Stimulated activated CD8-positive, alpha-beta memory T cell treated with anti-CD3 and anti-CD28 coated beads, Interleukin-4, amount 100 ng/mL, for 48 hours (primary cell): ENCODE measurements at regions not wholly inside any gene's neighbourhood (a gene's known extent, or its start where the extent isn't known, plus 50 kb on each side); places are given as distances from the start of the nearest gene placed in this dataset.

Experiments used
- DNase-seq: peaks from one replicate; pipeline ENCODE4 v3.0.0-alpha.2; 2020

DNA sequence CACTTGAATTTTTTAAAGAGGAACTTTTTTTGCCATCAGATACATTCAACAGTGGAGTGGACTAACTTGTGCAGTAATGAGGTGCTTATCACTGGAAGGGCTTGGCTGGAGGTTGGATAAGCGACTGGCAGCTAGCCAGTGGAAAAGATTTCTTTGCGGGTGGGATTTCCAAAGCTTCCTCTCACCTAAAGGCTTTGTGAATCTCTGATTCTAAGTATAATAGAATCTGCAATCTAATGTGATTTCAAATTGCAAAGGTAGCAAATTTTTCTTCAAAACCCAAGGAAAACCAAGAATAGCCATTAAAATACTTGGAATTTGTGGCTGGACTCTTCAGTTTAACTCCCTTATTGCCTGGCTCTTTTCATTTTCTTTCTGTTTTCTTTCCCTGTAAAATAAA, 460.4 kb upstream of the MARCKS start:
- DNase-seq: no peak

DNA sequence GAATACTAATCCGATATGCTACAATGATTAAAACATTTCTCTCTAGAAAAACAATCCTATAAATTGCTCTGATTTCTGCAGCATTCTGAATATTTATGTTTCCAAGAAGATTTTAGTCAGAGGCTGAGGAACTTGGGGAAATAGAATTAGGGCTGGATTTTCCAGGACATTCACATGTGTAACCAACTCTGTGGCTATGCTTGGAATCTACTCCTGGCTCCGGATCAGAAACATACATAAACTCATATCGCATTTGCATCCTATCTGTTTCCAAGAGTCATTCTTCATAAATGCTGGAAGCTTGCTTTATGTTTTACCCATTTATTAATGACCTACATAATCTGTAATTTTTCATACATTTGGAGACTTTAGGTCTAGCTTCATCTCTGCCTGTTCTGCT, 459.9 kb upstream of the MARCKS start:
- no peak for DNase-seq

- no peak for DNase-seq
These were observed 455.9 kb upstream of the MARCKS start for GRCh38 chr6:113401231-113401630.

DNA sequence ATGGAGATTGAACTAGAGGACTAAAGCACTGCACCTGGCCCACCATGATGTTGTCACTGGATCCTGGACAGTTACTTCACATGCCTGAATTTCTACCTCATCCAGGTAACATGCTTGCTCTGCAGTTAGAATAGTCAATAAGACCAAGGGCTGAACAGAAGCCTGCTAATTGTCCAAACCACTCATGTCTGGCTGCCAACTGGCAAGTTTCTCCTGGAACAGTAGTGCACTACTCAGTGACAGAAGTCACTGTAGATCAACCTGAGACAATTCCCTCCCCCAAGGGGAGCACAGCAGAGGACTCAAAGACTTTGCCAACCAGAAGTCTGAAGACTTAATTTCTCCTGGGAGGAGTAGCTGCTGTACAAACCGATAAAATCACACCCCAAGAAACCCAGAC, 454.6 kb upstream of the MARCKS start:
- no peak for DNase-seq

DNA sequence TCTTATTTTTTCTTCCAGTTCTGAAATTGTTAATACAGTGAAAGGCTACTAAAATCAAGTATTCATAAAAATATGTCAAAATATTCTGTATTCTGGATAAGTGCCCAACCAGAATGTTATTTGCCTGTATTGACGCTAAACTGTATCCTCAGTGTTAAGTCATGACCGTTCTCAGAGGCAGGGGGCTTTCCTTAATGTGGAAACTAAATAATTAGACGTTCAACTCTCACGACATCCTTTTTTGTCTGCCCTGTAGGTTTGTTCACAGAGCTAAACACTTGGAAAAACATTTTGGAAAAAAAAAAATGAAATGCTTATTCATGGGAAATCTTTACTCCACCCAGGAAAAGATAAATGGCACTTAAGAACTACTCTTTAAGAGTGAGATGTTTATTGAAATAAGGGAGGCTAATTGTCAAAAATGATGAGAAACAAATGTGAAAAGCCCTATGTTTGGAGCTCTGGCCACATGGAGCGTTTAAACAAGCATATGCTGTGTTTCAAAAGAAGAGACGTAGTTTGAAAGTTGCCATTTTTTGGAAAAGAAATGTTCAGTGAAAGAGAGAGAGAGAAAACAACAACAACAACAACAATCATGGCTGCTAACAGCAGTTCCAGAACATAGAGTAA, 453.1 kb upstream of the MARCKS start:
- no peak for DNase-seq

DNA sequence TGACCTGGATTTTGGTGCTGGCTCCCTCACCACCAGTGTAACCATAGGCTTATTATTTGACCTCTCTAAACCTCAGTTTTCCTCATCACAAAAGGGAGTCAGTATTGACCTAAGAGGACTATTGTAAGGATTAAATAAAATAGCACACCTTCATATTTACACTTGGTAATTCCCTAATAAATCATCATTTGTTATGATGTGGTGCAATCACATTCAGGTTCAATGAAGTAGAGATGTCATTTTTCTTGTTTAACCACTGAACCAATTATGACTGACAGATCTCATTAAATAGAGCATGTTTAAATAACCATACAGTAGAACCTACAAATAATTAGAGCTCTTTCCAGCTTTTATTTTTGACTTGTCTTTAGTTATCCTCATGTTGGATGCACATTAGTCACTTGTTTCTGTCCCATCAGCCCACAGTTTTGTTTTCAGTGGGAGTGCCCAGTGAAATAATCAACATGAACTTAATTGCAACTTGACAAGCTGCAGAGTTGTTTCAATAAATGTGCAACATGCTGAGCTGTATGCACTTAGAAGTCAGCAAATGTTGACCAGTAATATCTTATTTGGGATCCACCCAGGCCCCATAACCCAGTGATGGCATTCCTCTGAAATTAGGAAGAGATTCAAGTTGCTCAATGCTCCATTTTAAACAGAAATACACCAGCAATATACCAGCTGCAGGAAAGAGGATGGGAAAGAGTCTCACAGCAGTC, 451.7 kb upstream of the MARCKS start:
- DNase-seq: no peak

GRCh38 chr6:113406048-113406695, 451.0 kb upstream of the MARCKS start:
- DNase-seq: no peak

- no peak for DNase-seq
These were observed 446.1 kb upstream of the MARCKS start for GRCh38 chr6:113411011-113411410.

DNA sequence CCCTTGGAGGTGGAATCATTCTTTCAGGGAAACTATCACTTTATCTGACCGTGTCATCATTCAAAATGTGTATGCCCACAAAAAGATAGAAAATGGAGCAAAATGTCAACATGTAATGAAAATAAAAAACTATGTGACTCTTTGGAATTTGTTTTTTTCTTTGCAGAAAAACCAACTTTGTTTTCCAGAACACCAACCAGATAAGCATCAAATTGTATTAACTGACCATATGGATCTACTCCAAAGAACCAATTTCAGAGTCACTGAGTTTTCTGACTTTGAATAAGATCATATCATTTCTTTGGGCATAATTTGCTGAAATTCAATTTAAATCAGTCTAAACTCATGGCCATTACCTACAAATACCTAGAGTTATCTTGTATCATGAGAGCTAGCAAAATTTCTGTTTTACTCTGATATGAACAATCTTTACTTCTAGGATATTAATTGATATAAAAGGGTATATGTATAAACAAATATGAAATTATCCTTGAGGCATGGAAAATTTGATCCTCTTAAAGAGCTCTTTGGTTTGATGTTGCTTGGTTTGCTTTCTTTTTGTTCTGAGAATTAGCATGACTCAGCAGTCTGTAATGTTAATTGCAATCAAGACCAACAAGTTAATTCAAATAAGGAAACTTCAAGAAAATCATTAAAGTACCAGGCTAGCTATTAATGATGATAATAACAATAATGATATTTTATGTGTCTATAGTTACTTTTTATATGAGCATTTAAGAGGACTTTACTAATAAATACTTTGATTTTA, 444.4 kb upstream of the MARCKS start:
- no peak for DNase-seq

DNA sequence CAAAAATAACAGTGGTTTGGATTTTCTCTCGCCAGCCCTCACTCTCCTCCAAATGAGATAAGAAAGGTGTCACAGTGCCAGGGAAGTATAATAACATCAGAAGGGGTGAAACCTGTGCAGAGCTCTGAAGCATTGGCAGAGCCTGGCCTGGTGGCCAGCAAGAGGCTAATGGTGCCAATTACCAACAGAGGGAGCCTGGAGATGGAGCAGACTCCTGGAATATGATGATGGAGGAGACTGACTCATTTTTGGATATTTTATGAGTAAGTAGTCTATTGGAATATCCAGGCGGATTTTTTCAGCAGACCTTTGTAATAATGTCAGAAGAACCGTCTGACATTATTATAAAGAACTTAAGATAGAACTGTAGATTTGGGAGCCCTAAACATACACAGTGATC, 442.6 kb upstream of the MARCKS start:
- DNase-seq: no peak

GRCh38 chr6:113416170-113416569, 441.0 kb upstream of the MARCKS start:
- no peak for DNase-seq

- DNase-seq: no peak
These were observed 436.9 kb upstream of the MARCKS start for GRCh38 chr6:113420290-113420689.

GRCh38 chr6:113421997-113422396, 435.1 kb upstream of the MARCKS start:
- no peak for DNase-seq

- no peak for DNase-seq
These were observed 433.2 kb upstream of the MARCKS start for GRCh38 chr6:113423956-113424355.

- DNase-seq: no peak
These were observed 431.0 kb upstream of the MARCKS start for GRCh38 chr6:113425977-113426660.

GRCh38 chr6:113427617-113428016, 429.5 kb upstream of the MARCKS start:
- no peak for DNase-seq

- no peak for DNase-seq
These were observed 428.4 kb upstream of the MARCKS start for GRCh38 chr6:113428702-113429101.

- DNase-seq: no peak
These were observed 424.4 kb upstream of the MARCKS start for GRCh38 chr6:113432521-113433334.

GRCh38 chr6:113433335-113433991, 423.7 kb upstream of the MARCKS start:
- DNase-seq: no peak

DNA sequence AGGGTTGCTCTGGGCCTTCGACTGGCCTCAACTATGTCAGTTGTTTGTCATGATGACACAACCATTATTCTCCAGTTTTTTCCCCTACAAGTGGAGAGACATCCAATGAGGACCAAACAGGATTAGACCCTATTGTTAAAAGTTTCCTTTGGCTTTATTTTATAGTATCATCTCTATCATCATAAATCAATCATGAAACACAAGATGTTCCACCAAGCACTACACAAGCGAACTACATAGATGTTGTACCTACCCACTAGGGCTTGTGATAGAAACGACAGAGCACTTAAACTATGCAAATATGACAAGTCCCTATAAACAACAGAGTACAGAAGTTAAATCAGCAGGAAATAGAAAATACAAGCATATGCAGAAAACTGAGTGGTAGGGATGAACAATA, 422.5 kb upstream of the MARCKS start:
- no peak for DNase-seq

- no peak for DNase-seq
These were observed 419.6 kb upstream of the MARCKS start for GRCh38 chr6:113437566-113437965.

- no peak for DNase-seq
These were observed 417.3 kb upstream of the MARCKS start for GRCh38 chr6:113439866-113440265.
